Neural crest cell (in vitro differentiated cells): ENCODE measurements at regions not wholly inside any gene's neighbourhood (a gene's known extent, or its start where the extent isn't known, plus 50 kb on each side); places are given as distances from the start of the nearest gene placed in this dataset. TPM values are rescaled to one million over a fixed set of nuclear protein-coding genes. Genes with fewer than 3 reads are reported as not detected.
"Not testable (repeated sequence)": the region's sequence is repeated elsewhere in the genome, so short reads cannot be mapped to it uniquely, and the experiment has no call there.

ENCODE experiments used
- DNase-seq: peaks from one replicate; pipeline ENCODE4 v3.0.0; 2021; ENCODE audit warnings: low read depth, mixed read lengths, low spot score
- H3K27ac Mint-ChIP-seq: one replicate; pipeline ENCODE4 v1.8.0; 2021; ENCODE audit warnings: mild to moderate bottlenecking, mixed read lengths; ENCODE audit not compliant: unreplicated experiment
- H3K27me3 Mint-ChIP-seq: 2 replicates; pipeline ENCODE4 v1.8.0; 2021; ENCODE audit warnings: low read depth, mild to moderate bottlenecking, mixed read lengths
- H3K36me3 Mint-ChIP-seq: 2 replicates; pipeline ENCODE4 v1.8.0; 2021; ENCODE audit warnings: low read depth, mild to moderate bottlenecking, mixed read lengths
- H3K4me1 Mint-ChIP-seq: 2 replicates; pipeline ENCODE4 v1.8.0; 2021; ENCODE audit warnings: mixed read lengths
- H3K4me3 Mint-ChIP-seq: one replicate; pipeline ENCODE4 v1.8.0; 2021; ENCODE audit warnings: mild to moderate bottlenecking, mixed read lengths
- H3K9me3 Mint-ChIP-seq: 2 replicates; pipeline ENCODE4 v1.8.0; 2021; ENCODE audit warnings: mixed read lengths
- CTCF ChIP-seq: fragments of 200-600 bp; sonication (generic); conservative IDR thresholded peaks from 2 replicates; pipeline ENCODE4 v1.5.0; 2021; ENCODE audit warnings: antibody characterized with exemption, mild to moderate bottlenecking
- microRNA-seq: library from miRNA; unstranded; fragments of <30 nt; microRNA quantifications from one replicate; pipeline ENCODE4, GENCODE V29; 2020

- Mint-ChIP-seq H3K27me3 (no peaks in the 10 kb centered on the region), H3K36me3 (peaks cover 27% of the 10 kb centered on the region), H3K27ac (no peak overlapping the region), H3K9me3 (peaks cover 28% of the 10 kb centered on the region), H3K4me3 (no peak overlapping the region), H3K4me1 (no peaks in the 10 kb centered on the region)
- no peak for TF ChIP-seq CTCF
- no peak for DNase-seq
These were observed 244.2 kb downstream of the FOXD4L6 start for GRCh38 chr9:40884072-40884901.

- H3K9me3 Mint-ChIP-seq: peaks cover 28% of the 10 kb centered on the region
- not testable (repeated sequence) for H3K4me3 Mint-ChIP-seq, H3K27ac Mint-ChIP-seq, DNase-seq, H3K27me3 Mint-ChIP-seq, H3K4me1 Mint-ChIP-seq
- H3K36me3 Mint-ChIP-seq: peaks cover 27% of the 10 kb centered on the region
These were observed 244.9 kb downstream of the FOXD4L6 start for GRCh38 chr9:40883423-40884071.

- not testable (repeated sequence) for H3K27ac Mint-ChIP-seq, H3K4me3 Mint-ChIP-seq, H3K4me1 Mint-ChIP-seq, H3K27me3 Mint-ChIP-seq, DNase-seq
- H3K9me3 Mint-ChIP-seq: peaks cover 19% of the 10 kb centered on the region
- H3K36me3 Mint-ChIP-seq: peaks cover 40% of the 10 kb centered on the region
These were observed 254.7 kb downstream of the FOXD4L6 start for GRCh38 chr9:40873753-40874295.

GRCh38 chr9:40868437-40868836, 260.0 kb downstream of the FOXD4L6 start:
- Mint-ChIP-seq H3K36me3 (peaks cover 32% of the 10 kb centered on the region), H3K9me3 (peaks cover 21% of the 10 kb centered on the region)
- H3K27me3 Mint-ChIP-seq, H3K4me1 Mint-ChIP-seq, H3K27ac Mint-ChIP-seq, H3K4me3 Mint-ChIP-seq, DNase-seq: not testable (repeated sequence)

Small RNA genes in the stretch of these regions (microRNA-seq; reads per million reads assigned to microRNA genes)
- gene MIR1299: not detected
